Endothelial cell (in vitro differentiated cells): ENCODE measurements at regions not wholly inside any gene's neighbourhood (a gene's known extent, or its start where the extent isn't known, plus 50 kb on each side); places are given as distances from the start of the nearest gene placed in this dataset.

Experiments used
- DNase-seq: peaks from one replicate; pipeline ENCODE4 v3.0.0; 2021; ENCODE audit warnings: low spot score
- H3K27ac Mint-ChIP-seq: one replicate; pipeline ENCODE4 v1.8.0; 2021; ENCODE audit warnings: mixed read lengths, inconsistent platforms; ENCODE audit not compliant: unreplicated experiment
- H3K27me3 Mint-ChIP-seq: one replicate; pipeline ENCODE4 v1.8.0; 2021; ENCODE audit warnings: mild to moderate bottlenecking, moderate library complexity, mixed read lengths, inconsistent platforms; ENCODE audit not compliant: unreplicated experiment
- H3K36me3 Mint-ChIP-seq: one replicate; pipeline ENCODE4 v1.8.0; 2021; ENCODE audit warnings: mild to moderate bottlenecking, low read depth, mixed read lengths, inconsistent platforms; ENCODE audit not compliant: unreplicated experiment
- H3K4me1 Mint-ChIP-seq: one replicate; pipeline ENCODE4 v1.8.0; 2021; ENCODE audit warnings: mild to moderate bottlenecking, mixed read lengths, inconsistent platforms; ENCODE audit not compliant: unreplicated experiment
- H3K4me3 Mint-ChIP-seq: one replicate; pipeline ENCODE4 v1.8.0; 2021; ENCODE audit warnings: mild to moderate bottlenecking, mixed read lengths, inconsistent platforms; ENCODE audit not compliant: unreplicated experiment
- H3K9me3 Mint-ChIP-seq: one replicate; pipeline ENCODE4 v1.8.0; 2021; ENCODE audit warnings: mixed read lengths, inconsistent platforms; ENCODE audit not compliant: unreplicated experiment
- TF ChIP-seq, protein P1 (sequence below): fragments of 200-600 bp; sonication (generic); IDR thresholded peaks from one replicate; pipeline ENCODE4 v1.5.0; 2021; ENCODE audit warnings: antibody characterized with exemption; ENCODE audit not compliant: unreplicated experiment

DNA sequence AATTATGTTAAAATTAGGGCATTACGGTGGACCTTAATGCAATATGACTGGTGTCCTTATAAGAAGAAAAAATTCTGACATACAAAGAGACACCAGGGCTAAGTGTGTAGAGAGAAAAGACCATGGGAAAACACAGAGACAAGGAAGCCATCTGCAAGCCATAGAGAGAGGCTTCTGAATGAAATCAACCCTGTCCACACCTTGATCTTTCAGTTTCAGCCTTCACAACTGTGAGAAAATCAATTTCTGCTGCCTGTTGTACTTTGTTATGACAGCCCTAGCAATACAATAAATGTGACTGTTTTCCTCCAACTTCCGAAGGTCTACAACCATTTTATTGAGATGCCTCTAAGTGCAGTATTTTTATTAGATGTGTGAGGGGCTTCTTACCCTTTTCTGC lies 1407.2 kb downstream of the MRPL39 start:
- Mint-ChIP-seq H3K27ac (no peak overlapping the region), H3K4me3 (no peak overlapping the region), H3K9me3 (no peaks in the 10 kb centered on the region), H3K4me1 (no peaks in the 10 kb centered on the region), H3K27me3 (no peaks in the 10 kb centered on the region), H3K36me3 (no peaks in the 10 kb centered on the region)
- TF ChIP-seq, protein P1, sequence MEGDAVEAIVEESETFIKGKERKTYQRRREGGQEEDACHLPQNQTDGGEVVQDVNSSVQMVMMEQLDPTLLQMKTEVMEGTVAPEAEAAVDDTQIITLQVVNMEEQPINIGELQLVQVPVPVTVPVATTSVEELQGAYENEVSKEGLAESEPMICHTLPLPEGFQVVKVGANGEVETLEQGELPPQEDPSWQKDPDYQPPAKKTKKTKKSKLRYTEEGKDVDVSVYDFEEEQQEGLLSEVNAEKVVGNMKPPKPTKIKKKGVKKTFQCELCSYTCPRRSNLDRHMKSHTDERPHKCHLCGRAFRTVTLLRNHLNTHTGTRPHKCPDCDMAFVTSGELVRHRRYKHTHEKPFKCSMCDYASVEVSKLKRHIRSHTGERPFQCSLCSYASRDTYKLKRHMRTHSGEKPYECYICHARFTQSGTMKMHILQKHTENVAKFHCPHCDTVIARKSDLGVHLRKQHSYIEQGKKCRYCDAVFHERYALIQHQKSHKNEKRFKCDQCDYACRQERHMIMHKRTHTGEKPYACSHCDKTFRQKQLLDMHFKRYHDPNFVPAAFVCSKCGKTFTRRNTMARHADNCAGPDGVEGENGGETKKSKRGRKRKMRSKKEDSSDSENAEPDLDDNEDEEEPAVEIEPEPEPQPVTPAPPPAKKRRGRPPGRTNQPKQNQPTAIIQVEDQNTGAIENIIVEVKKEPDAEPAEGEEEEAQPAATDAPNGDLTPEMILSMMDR = no peak
- no peak for DNase-seq

DNA sequence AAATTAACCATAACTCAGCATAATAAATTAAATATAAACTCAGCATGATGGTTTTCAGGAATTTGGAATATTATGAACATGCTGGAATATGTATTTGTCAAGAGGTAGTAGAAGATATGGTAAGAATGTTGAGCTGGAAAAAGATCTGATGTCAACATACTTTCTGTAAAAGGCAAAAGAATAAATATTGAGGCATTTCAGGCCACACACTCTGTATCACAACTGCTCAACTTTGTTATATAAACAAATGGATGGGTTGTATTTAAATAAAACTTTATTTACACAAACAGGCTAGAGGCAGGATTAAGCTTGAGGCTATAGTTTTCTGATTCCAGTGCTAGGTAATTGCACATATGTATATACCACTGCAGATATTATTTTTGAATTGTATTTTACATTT lies 1409.4 kb downstream of the MRPL39 start:
- DNase-seq = no peak
- H3K27ac Mint-ChIP-seq = no peak overlapping the region
- TF ChIP-seq, protein P1 = no peak
- H3K27me3 Mint-ChIP-seq = no peaks in the 10 kb centered on the region
- H3K4me3 Mint-ChIP-seq = no peak overlapping the region
- H3K4me1 Mint-ChIP-seq = no peaks in the 10 kb centered on the region
- no peaks in the 10 kb centered on the region for H3K9me3 Mint-ChIP-seq
- H3K36me3 Mint-ChIP-seq = no peaks in the 10 kb centered on the region

DNA sequence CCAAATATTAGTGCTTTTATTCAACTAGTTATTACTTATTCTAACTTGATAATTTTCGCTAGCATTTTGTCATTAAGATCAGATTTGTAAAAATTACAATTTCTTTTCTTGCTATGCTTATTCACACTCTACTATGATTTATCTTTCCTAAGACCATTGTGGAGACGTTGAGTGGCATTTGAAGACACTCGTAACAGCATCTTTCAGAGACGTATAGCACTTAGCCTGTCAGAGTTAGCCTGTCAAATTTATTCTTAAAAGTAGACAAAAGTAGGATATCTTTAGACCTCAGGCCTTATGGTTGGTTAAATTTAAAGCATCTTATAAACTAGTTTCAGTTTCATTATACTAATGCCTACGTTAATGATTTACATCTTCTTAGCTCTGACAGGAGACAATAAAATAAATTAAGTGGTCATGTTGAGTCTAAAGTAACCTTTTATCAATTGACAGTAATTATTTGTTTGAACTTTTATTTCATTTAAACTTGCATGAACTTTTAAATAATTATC lies 1410.1 kb downstream of the MRPL39 start:
- Mint-ChIP-seq H3K4me3 (no peak overlapping the region), H3K27ac (no peak overlapping the region), H3K9me3 (no peaks in the 10 kb centered on the region), H3K27me3 (no peaks in the 10 kb centered on the region), H3K4me1 (no peaks in the 10 kb centered on the region), H3K36me3 (no peaks in the 10 kb centered on the region)
- DNase-seq = no peak
- TF ChIP-seq, protein P1 = no peak

- H3K9me3 Mint-ChIP-seq = peaks cover 4% of the 10 kb centered on the region
Observed at GRCh38 chr21:24188506-24188905, 1418.8 kb downstream of the MRPL39 start.

DNA sequence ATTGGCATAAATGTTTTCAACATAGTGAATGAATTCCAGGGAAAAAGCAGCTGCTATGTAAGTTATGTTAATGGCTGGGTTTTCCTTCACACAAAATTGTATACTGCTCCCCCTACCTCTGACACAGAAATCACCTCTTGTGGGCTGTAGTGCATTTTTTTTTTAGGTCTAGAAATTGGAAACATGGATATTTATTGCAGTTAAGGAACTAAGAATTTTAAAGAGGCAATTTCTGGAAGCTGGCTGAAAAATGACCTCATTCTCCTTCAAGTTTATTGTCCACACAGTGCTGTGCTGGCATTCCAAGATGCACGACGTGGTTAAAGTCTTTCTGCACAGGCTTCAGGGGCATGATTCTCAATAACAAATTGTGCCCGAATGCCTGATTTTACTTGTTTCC lies 1424.2 kb downstream of the MRPL39 start:
- H3K4me1 Mint-ChIP-seq = no peaks in the 10 kb centered on the region
- peaks cover 4% of the 10 kb centered on the region for H3K9me3 Mint-ChIP-seq
- no peaks in the 10 kb centered on the region for H3K36me3 Mint-ChIP-seq

More at GRCh38 chr21:24188506-24188905, 1418.8 kb downstream of the MRPL39 start:
- TF ChIP-seq, protein P1 = no peak
- Mint-ChIP-seq H3K4me1 (no peaks in the 10 kb centered on the region), H3K4me3 (no peak overlapping the region), H3K36me3 (no peaks in the 10 kb centered on the region), H3K27me3 (no peaks in the 10 kb centered on the region), H3K27ac (no peak overlapping the region)
- no peak for DNase-seq

More for the DNA sequence above, 1424.2 kb downstream of the MRPL39 start:
- Mint-ChIP-seq H3K27me3 (no peaks in the 10 kb centered on the region), H3K27ac (no peak overlapping the region), H3K4me3 (no peak overlapping the region)
- TF ChIP-seq, protein P1 = no peak
- DNase-seq = no peak
